Left hindlimb (tissue), 1 donor: ENCODE measurements at regions not wholly inside any gene's neighbourhood (a gene's known extent, or its start where the extent isn't known, plus 50 kb on each side); places are given as distances from the start of the nearest gene placed in this dataset.
A peak's percentile ranks its signal among the peaks of the same experiment; 100 is the strongest.

Experiments used
- DNase-seq: peaks from one replicate; pipeline ENCODE4 v3.0.0-alpha.2; 2018

- DNase-seq, result no peak
Observed at GRCh38 chr2:235371018-235371417, 122.8 kb upstream of the AGAP1 start.

DNA sequence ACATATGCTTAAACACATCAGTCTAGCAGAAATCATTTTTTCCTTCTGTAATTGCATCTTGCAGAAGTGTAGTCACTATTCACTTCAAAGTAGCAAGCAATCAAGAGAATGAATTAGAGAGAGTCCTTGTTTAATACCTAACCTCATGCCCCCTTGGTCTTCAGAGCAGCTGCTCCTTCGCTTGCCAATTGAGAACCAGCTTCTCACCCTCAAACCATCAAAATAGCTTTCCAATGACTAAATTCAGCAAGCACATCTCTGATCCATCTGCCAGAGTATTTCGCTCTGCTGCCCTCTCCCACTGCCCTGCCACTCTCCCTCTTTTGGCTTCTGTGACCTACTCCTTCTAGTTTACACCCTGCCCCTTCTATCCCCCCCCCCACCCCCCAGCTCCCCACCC lies 120.7 kb upstream of the AGAP1 start:
- no peak for DNase-seq

DNA sequence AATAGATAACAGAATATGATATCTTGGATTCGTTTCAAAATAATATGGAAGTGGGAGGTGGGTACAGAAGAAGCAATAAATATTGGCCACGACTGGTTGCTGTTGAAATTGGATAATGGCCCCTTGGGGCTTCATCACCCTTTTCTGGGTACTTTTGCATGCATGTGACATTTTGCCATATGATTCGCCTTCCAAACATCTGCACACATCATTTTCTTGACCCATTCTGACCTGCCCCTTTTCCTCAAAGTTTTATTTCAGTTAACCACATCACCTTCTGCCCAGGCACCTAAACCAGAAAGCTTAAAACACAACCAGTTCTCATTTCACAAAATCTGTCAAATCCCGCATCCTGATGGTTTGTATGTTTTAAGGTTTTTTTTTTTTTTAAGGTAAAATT lies 116.7 kb upstream of the AGAP1 start:
- no peak for DNase-seq

DNA sequence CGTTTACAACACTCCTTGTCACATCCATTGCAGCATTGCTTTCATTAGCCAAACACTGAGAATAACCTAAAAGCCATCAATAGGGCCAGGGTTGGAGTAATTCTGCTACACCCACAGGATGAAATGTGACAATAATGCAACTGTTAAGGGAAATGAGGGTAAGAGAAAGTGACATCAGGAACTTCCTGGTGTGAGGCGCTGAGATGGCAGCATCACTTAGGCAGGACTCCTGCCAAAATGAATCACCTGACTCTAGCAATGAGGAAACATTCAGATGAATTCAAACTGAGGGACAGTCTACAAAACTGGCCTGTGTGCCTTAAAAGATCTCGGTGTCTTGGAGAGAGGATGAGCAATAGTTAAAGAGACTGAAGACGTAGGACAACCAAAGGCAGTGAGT lies 115.6 kb upstream of the AGAP1 start:
- DNase-seq, result no peak

- no peak for DNase-seq
Observed at GRCh38 chr2:235378944-235379343, 114.9 kb upstream of the AGAP1 start.

- no peak for DNase-seq
Observed at GRCh38 chr2:235381261-235381912, 112.5 kb upstream of the AGAP1 start.

DNA sequence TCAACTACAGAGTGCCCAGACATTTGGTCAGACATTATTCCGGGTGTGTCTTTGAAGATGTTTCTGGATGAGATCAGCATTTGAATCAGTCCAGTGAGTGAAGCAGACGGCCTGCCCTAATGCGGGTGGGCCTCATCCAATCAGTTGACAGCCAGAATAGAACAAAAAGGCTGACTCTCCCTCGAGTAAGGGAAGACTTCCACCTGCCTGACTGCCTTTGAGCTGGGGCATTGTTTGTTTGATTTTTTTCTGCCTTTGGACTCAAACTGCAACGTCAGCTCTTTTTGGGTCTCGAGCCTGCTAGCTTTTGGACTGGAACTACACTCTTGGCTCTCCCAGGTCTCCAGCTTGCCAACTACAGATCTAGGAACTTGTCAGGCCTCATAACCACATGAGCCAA lies 111.7 kb upstream of the AGAP1 start:
- peak; percentile 64 for DNase-seq

DNA sequence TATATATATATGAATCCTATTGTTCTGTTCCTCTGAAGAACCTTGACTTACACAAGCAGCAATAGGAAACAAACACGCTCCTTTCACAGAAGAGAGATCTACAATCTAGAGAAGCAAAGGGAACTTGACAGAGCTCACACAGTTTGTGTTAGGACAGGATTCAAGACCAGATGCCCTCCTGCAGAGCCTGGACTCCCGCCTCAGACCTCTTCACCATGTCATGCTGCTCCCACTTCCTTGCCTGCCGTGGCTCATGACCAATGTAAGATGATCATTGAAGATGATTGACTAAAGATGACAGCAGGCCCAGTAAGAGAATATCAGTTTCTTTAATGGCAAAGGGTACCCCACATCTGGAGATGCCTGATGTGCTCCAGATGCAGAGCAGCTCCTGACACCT lies 111.2 kb upstream of the AGAP1 start:
- DNase-seq, result no peak

DNA sequence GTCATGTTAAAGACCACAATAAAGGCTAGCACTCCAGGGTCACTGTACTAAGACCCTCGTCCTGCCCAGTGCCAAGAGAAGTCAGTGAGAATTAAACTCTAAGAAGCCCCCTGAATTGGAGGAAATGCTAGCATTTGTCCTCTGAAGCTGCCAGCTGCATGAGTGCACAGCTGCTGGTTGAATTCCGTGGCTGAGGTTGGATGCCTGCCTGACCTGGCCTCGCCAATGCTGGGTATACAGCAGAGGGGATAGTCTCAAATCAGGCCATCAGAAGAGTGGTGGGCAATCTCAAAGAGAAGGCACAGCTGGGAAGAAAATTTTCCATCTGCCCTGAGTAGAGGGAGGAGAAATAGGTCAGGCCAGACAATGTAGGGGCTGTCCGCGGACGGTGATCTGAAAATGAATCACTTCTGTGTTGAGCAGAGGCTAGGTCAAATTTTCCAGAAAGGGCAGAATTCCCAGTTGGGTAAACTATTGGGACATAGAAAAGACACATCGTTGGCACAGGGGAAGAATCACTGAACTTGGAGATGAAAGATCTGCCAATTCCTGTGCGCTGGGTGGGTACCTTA lies 110.5 kb upstream of the AGAP1 start:
- DNase-seq, result no peak

- DNase-seq, result no peak
Observed at GRCh38 chr2:235384624-235385023, 109.2 kb upstream of the AGAP1 start.

DNA sequence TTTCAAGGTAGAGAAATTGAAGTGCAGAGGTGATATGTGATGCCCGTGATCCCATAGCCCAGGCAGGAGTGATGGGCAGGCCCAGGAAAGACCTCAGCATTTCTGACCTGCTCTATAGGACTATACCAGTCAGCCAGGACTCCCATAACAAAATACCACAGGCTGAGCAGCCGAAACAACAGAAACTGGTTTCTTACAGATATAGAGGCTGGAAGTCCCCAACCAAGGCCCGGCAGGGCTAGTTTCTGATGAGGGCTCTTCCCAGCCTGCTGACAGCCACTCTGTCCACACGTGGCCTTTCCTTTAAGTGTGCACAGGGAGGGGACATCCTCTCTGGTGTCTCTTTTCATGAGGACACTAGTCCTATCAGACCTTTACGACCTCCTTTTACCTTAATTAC lies 104.2 kb upstream of the AGAP1 start:
- DNase-seq, result no peak

DNA sequence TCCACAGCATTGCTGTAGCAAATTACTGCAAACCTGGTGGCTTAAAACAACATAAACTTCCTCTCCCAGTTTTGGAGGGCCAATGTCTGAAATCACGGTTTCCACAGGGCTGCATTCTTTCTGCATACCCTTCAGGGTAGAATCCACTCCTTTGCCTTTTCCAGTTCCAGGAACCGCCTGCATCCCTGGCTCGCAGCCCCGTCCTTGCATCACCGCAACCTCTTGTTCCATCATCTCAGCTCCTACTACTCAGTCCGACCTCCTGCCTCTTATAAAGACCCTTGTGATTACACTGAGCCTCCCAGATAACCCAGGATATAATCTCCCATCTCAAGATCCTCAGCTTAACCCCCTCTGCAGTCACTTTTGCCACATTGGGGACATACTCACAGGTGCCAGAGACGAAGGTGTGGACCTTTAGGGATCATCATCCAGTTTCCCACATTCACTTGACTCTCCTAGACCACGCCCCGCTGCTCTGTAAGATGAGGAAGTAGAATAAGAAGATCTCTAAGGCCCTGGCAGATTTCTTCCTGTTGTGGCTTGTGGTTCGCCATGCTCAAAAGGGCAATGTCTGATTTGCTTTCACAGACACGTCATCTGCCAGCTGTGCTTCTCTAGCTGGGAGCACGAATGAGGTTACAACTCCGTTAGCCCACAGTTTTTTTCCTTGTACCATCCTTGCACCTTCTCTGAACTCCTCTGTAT lies 103.6 kb upstream of the AGAP1 start:
- DNase-seq, result no peak

DNA sequence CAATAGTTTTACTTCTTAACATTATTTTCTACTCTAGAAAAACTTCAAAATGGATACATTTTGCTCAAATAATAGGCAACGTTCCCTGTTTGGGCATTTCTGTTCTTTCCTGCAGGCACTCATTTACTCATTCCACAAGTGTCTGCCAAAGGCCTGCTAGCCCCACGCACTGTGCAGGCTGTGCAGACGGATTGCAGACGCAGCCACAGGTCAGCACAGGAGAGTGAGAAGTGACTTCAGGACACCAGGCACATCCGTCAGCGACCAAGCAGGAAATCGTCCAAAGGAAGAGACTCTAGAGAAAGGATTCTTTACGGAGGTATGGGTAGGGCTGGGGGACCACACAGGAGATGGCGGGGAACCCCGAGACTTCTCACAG lies 103.0 kb upstream of the AGAP1 start:
- DNase-seq, result no peak

- DNase-seq, result no peak
Observed at GRCh38 chr2:235391921-235392615, 101.8 kb upstream of the AGAP1 start.

GRCh38 chr2:235394278-235394828 lies 99.5 kb upstream of the AGAP1 start:
- no peak for DNase-seq

DNA sequence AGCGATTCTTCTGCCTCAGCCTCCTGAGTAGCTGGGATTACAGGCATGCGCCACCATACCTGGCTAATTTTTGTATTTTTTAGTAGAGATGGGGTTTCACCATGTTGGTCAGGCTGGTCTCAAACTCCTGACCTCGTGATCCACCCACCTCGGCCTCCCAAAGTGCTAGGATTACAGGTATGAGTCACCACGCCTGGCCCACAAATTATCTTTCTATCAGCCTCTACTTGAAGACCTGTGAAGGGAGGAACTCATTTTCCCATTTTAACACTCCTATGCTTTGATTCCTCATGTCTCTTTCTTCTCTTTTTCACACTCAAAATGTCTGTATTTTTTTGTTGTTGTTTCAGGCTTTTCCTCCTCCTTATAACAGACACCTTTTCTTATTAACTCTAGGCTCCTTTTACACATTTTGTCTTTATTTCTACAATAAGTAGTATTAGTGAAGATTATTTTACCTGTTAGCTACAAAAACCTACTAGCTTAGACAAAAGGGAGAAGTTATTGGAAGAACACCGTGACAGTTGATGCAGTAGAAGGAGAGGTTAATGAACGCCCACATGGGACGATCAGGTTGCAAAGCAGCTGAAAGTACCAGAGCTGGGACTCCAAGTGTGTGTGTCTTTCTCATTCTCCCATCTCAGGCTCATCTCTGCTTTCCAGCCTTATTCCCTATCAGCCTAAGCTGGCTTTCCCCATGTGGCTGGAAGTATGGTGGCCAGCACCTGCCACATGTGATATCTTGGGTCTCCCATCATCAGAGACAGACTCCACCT lies 97.6 kb upstream of the AGAP1 start:
- no peak for DNase-seq

GRCh38 chr2:235398321-235398720 lies 95.5 kb upstream of the AGAP1 start:
- DNase-seq, result no peak

- DNase-seq, result no peak
Observed at GRCh38 chr2:235399895-235400294, 93.9 kb upstream of the AGAP1 start.

DNA sequence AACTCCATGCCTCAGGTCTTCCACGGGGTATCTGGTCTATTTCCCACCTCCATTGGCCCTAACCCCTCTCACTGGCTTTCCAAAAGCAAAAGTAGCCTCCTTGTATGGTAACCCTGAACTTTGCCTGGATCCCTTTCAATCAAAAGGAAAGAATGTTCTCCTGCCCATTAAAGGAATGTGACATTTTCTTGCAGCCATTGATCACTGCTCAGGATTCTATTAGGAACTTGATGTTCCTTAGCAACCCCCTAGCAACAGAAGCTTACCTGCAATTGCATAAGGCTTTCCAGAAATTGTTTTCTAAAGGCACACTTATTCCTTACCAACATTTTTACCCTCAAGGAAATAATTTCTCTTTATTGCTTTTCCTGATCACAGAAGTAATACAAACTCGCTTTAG lies 91.4 kb upstream of the AGAP1 start:
- DNase-seq, result no peak

- DNase-seq, result no peak
Observed at GRCh38 chr2:235405612-235406361, 88.1 kb upstream of the AGAP1 start.

- DNase-seq, result no peak
Observed at GRCh38 chr2:235406430-235406829, 87.4 kb upstream of the AGAP1 start.

DNA sequence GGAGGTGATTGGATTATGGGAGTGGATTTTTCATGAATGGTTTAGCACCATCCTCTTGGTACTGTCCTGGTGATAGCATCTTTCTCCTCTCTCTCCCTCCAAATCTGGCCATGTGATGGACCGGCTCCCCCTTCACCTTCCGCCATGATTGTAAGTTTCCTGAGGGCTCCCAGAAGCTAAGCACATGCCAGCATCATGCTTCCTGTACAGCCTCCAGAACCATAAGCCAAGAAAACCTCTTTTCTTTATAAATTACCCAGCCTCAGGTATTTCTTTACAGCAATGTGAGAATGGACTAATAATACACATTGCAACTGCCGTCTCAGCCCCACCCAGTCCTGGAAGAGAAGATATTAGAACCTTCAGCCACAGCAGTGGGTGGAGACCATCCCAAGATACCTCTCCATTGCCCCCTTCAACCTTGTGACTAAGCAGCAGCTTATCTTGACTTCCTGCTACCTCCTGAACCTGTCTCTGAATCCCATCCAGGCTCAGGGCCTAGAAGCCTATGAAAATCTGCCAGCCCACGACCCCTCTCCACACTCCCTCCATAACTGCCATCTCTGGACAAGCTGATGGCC lies 81.8 kb upstream of the AGAP1 start:
- no peak for DNase-seq
